ENCODE measurements at regions not wholly inside any gene's neighbourhood (a gene's known extent, or its start where the extent isn't known, plus 50 kb on each side); places are given as distances from the start of the nearest gene placed in this dataset.

DNA sequence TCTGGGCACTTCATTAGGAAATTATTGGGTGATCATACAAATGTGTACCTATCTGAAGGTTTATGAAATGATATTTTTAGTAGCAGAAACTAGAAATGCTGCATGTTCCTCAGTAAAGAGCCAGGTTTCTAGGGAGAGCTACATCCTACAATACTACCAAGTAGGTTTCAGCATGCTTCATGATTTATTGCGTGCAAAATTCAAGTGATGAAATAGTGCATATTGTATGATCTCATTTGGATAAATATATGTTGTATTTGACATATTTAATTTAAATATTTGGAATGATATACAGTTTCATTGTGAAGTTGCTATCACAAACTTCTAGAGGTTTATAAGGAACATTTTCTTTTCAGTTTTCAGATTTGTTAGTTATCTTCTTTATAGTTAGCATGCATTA, 90.5 kb upstream of the GDF10 start:
- TF ChIP-seq, protein P1, sequence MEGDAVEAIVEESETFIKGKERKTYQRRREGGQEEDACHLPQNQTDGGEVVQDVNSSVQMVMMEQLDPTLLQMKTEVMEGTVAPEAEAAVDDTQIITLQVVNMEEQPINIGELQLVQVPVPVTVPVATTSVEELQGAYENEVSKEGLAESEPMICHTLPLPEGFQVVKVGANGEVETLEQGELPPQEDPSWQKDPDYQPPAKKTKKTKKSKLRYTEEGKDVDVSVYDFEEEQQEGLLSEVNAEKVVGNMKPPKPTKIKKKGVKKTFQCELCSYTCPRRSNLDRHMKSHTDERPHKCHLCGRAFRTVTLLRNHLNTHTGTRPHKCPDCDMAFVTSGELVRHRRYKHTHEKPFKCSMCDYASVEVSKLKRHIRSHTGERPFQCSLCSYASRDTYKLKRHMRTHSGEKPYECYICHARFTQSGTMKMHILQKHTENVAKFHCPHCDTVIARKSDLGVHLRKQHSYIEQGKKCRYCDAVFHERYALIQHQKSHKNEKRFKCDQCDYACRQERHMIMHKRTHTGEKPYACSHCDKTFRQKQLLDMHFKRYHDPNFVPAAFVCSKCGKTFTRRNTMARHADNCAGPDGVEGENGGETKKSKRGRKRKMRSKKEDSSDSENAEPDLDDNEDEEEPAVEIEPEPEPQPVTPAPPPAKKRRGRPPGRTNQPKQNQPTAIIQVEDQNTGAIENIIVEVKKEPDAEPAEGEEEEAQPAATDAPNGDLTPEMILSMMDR (IDR thresholded peaks at IDR 0.05; ENCODE audit: low read depth, low read length, missing input control) = no peak
- TF ChIP-seq TAF1 (conservative IDR thresholded peaks at IDR 0.05) = no peak
- TF ChIP-seq, protein P2, sequence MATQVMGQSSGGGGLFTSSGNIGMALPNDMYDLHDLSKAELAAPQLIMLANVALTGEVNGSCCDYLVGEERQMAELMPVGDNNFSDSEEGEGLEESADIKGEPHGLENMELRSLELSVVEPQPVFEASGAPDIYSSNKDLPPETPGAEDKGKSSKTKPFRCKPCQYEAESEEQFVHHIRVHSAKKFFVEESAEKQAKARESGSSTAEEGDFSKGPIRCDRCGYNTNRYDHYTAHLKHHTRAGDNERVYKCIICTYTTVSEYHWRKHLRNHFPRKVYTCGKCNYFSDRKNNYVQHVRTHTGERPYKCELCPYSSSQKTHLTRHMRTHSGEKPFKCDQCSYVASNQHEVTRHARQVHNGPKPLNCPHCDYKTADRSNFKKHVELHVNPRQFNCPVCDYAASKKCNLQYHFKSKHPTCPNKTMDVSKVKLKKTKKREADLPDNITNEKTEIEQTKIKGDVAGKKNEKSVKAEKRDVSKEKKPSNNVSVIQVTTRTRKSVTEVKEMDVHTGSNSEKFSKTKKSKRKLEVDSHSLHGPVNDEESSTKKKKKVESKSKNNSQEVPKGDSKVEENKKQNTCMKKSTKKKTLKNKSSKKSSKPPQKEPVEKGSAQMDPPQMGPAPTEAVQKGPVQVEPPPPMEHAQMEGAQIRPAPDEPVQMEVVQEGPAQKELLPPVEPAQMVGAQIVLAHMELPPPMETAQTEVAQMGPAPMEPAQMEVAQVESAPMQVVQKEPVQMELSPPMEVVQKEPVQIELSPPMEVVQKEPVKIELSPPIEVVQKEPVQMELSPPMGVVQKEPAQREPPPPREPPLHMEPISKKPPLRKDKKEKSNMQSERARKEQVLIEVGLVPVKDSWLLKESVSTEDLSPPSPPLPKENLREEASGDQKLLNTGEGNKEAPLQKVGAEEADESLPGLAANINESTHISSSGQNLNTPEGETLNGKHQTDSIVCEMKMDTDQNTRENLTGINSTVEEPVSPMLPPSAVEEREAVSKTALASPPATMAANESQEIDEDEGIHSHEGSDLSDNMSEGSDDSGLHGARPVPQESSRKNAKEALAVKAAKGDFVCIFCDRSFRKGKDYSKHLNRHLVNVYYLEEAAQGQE (IDR thresholded peaks at IDR 0.05) = no peak
- TF ChIP-seq, protein P3, sequence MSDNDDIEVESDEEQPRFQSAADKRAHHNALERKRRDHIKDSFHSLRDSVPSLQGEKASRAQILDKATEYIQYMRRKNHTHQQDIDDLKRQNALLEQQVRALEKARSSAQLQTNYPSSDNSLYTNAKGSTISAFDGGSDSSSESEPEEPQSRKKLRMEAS (IDR thresholded peaks at IDR 0.05) = no peak
- no peak for TF ChIP-seq RAD21 (IDR thresholded peaks at IDR 0.05)
- TF ChIP-seq, protein P4, sequence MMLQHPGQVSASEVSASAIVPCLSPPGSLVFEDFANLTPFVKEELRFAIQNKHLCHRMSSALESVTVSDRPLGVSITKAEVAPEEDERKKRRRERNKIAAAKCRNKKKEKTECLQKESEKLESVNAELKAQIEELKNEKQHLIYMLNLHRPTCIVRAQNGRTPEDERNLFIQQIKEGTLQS (IDR thresholded peaks at IDR 0.05) = no peak
- no peak for TF ChIP-seq NR2F2 (IDR thresholded peaks at IDR 0.05)
- no peak for TF ChIP-seq YY1 (IDR thresholded peaks at IDR 0.05)
- no peak for TF ChIP-seq RXRA (IDR thresholded peaks at IDR 0.05)
- TF ChIP-seq JUND (IDR thresholded peaks at IDR 0.05) = no peak
- TF ChIP-seq HNF4A (conservative IDR thresholded peaks at IDR 0.05) = no peak
- no peak for TF ChIP-seq EGR1 (IDR thresholded peaks at IDR 0.05; ENCODE audit: low read depth in 2 of 2)

All from liver (tissue), 3 donors.